NT2/D1 (cell line): ENCODE measurements at regions not wholly inside any gene's neighbourhood (a gene's known extent, or its start where the extent isn't known, plus 50 kb on each side); places are given as distances from the start of the nearest gene placed in this dataset.

Experiments used
- DNase-seq: peaks from one replicate; pipeline ENCODE4 v3.0.0-alpha.2; 2011; ENCODE audit warnings: low read depth, low spot score
- H3K27me3 ChIP-seq: 2 replicates; pipeline ENCODE4 v1.6.0; 2011; ENCODE audit warnings: mild to moderate bottlenecking; ENCODE audit not compliant: insufficient read length, insufficient read depth
- H3K36me3 ChIP-seq: 2 replicates; pipeline ENCODE4 v1.6.1; 2011; ENCODE audit warnings: mild to moderate bottlenecking, low read length, mixed read lengths; ENCODE audit not compliant: insufficient read depth, insufficient read length
- H3K4me1 ChIP-seq: 2 replicates; pipeline ENCODE4 v1.5.1; 2011; ENCODE audit not compliant: insufficient read depth, insufficient read length
- H3K4me3 ChIP-seq: 2 replicates; pipeline ENCODE4 v1.5.1; 2011; ENCODE audit warnings: low read depth; ENCODE audit not compliant: insufficient read length
- H3K9ac ChIP-seq: 2 replicates; pipeline ENCODE4 v1.6.0; 2011; ENCODE audit warnings: low read depth; ENCODE audit not compliant: insufficient read length
- H3K9me3 ChIP-seq: 2 replicates; pipeline ENCODE4 v1.5.1; 2011; ENCODE audit warnings: mild to moderate bottlenecking, low read length; ENCODE audit not compliant: insufficient read depth
- SUZ12 ChIP-seq: IDR thresholded peaks from 2 replicates; pipeline ENCODE4 v1.6.1; 2011; ENCODE audit not compliant: insufficient read length, insufficient read depth; ENCODE audit errors: extremely low read depth
- YY1 ChIP-seq: IDR thresholded peaks from 2 replicates; pipeline ENCODE4 v1.6.1; 2011; ENCODE audit not compliant: insufficient read length, insufficient read depth
- ZNF274 ChIP-seq: IDR thresholded peaks from 2 replicates; pipeline ENCODE4 v1.6.1; 2011; ENCODE audit warnings: mild to moderate bottlenecking, low read depth, low read length

DNA sequence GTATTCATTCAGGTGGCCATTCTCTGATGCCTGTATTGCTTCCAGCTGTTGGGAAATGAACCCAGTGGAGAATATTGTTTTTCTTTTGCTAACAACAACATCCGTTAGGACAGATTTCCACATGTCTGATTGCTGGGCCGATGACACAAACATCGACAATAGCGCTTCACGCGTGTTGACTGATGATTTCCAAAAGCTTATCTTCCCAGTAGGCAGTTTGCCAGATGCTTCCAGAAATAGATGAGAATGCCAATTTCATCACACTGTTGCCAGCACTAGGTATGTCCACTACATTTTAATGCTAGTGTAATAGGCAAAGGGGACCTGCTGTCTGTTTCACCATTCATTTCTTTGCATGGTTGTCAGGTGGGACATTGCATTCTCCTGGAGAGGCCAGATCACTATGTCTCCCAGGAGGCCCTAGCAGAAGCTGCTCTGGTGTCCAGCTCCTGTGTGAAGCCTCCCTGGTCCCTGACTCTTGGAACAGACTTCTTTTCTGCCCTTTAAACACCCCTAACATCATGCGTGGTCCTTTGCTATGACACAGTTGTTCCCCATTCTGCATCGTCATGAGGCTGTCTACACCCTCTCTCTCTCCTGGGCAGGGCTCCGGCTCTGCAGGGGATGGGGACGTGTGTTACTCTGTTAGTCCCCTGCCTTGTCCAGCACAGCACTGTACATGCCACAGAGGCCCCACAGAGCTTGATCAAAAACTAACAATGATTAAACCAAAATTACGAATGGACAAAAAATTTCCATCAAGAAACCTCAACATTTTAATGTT, 181.6 kb downstream of the CDH26 start:
- H3K36me3 ChIP-seq: no peaks in the 10 kb centered on the region
- H3K4me3 ChIP-seq: no peak overlapping the region
- no peak overlapping the region for H3K9ac ChIP-seq
- no peaks in the 10 kb centered on the region for H3K4me1 ChIP-seq
- no peak for DNase-seq
- no peaks in the 10 kb centered on the region for H3K27me3 ChIP-seq
- TF ChIP-seq YY1 (no peak), ZNF274 (no peak), SUZ12 (no peak)
- no peaks in the 10 kb centered on the region; the same call in 1 of the 2 replicates for H3K9me3 ChIP-seq

- TF ChIP-seq SUZ12: no peak
- TF ChIP-seq ZNF274: no peak
- TF ChIP-seq YY1: no peak
- no peak overlapping the region for H3K4me3 ChIP-seq
- no peaks in the 10 kb centered on the region for H3K4me1 ChIP-seq
- H3K27me3 ChIP-seq: no peaks in the 10 kb centered on the region
- no peak overlapping the region for H3K9ac ChIP-seq
- DNase-seq: no peak
- H3K9me3 ChIP-seq: no peaks in the 10 kb centered on the region
- no peaks in the 10 kb centered on the region for H3K36me3 ChIP-seq
These were observed 184.4 kb downstream of the CDH26 start for GRCh38 chr20:60142587-60142986.

DNA sequence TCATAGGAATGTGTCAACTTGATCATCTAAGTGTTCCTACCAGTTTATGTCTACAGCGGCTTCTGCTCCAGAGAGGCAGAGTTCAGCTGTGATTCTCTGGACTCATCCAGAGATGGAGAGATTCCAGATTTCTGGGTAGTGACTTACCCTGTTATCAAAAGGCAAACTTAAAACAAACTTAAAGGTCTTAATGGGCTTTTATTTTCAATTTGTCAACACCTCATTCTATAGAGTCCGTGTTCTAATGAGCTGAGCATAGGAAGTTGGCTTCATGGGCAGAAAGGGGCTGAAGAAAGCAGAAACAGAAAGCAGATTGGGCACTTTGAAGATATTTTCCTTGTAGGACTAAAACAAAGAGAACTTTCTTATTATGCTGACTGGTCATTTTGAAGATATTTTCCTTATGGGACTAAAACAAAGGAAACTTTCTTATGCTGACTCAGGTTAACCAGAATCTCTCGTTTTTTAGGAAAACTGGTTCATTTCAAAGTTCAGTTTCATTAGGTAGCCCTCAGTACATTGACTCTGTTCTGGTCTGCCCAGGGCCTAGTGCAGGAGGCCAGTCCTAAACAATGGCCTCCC, 185.1 kb downstream of the CDH26 start:
- no peaks in the 10 kb centered on the region for H3K9me3 ChIP-seq
- H3K9ac ChIP-seq: no peak overlapping the region
- TF ChIP-seq YY1 (no peak), SUZ12 (no peak), ZNF274 (no peak)
- no peaks in the 10 kb centered on the region for H3K27me3 ChIP-seq
- no peak overlapping the region for H3K4me3 ChIP-seq
- no peaks in the 10 kb centered on the region for H3K36me3 ChIP-seq
- no peaks in the 10 kb centered on the region for H3K4me1 ChIP-seq
- DNase-seq: no peak

DNA sequence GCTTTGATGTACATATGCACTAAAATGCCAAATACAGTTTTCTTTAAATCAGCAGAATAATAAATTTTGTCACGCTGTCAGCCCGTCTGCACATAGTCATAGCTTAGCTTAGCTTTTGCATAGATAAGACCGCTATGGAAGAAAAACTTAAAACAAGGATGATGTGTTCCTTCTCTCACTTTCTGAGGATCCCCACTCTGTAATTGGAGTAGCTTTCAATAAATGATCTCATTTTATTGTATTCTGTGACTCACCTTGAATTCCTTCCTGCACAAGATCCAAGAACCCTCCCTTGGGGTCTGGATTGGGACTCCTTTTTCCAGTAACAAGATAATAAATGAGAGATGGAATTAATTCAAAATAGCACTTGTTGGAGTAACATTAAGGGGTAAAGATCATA, 186.2 kb downstream of the CDH26 start:
- no peak for DNase-seq
- Histone ChIP-seq H3K9me3 (peaks cover 7% of the 10 kb centered on the region; the same call in 1 of the 2 replicates), H3K9ac (no peak overlapping the region), H3K27me3 (no peaks in the 10 kb centered on the region), H3K36me3 (no peaks in the 10 kb centered on the region), H3K4me3 (no peak overlapping the region), H3K4me1 (no peaks in the 10 kb centered on the region)
- TF ChIP-seq YY1: no peak
- no peak for TF ChIP-seq ZNF274
- no peak for TF ChIP-seq SUZ12

DNA sequence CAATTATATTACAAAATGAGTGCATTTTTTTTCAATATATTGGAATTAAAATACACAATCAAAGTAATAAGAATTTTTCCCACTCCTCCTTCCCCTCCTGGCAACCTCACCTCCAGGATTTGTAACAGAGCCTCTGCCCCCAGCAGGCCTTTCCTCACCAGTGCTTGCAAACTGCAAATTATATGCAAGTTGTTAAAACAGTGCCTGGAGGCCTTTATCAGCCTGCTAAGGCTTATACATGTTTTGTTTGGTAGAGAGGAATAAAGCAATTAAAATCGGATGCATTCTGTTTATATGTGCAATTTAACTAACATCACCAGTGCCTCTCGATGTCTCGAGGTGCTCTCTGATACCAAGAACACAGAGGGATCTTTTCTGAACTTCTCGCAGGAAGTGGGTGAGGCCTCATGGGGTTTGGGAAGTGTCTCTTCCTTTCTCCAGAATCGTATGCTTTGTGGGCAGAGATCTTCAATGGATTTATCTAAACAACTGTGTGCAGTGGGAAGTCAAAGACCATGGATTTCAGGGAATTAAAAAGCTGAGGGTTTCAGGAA, 186.8 kb downstream of the CDH26 start:
- H3K4me1 ChIP-seq: no peaks in the 10 kb centered on the region
- H3K4me3 ChIP-seq: no peak overlapping the region
- H3K9me3 ChIP-seq: peaks cover 7% of the 10 kb centered on the region; the same call in 1 of the 2 replicates
- H3K36me3 ChIP-seq: no peaks in the 10 kb centered on the region
- no peak for TF ChIP-seq YY1
- no peak for TF ChIP-seq ZNF274
- DNase-seq: no peak
- peaks cover 4% of the 10 kb centered on the region for H3K27me3 ChIP-seq
- no peak overlapping the region for H3K9ac ChIP-seq

- H3K27me3 ChIP-seq: peaks cover 4% of the 10 kb centered on the region
- no peak for DNase-seq
- peaks cover 7% of the 10 kb centered on the region; the same call in 1 of the 2 replicates for H3K9me3 ChIP-seq
- no peaks in the 10 kb centered on the region for H3K4me1 ChIP-seq
- H3K36me3 ChIP-seq: no peaks in the 10 kb centered on the region
- no peak overlapping the region for H3K9ac ChIP-seq
- no peak overlapping the region for H3K4me3 ChIP-seq
- TF ChIP-seq ZNF274 (no peak), YY1 (no peak), SUZ12 (no peak)
These were observed 188.8 kb downstream of the CDH26 start for GRCh38 chr20:60147004-60147403.

- Histone ChIP-seq H3K9ac (no peak overlapping the region), H3K4me1 (no peaks in the 10 kb centered on the region), H3K36me3 (no peaks in the 10 kb centered on the region), H3K4me3 (no peak overlapping the region), H3K9me3 (peaks cover 7% of the 10 kb centered on the region; the same call in 1 of the 2 replicates), H3K27me3 (peaks cover 4% of the 10 kb centered on the region)
- no peak for DNase-seq
- no peak for TF ChIP-seq ZNF274
- no peak for TF ChIP-seq YY1
- no peak for TF ChIP-seq SUZ12
These were observed 190.7 kb downstream of the CDH26 start for GRCh38 chr20:60148885-60149284.
